Panc1 (cell line): ENCODE measurements at regions not wholly inside any gene's neighbourhood (a gene's known extent, or its start where the extent isn't known, plus 50 kb on each side); places are given as distances from the start of the nearest gene placed in this dataset.

Experiments
- ATAC-seq: fragments of 200-7000 bp; cut with Tn5 transposase; 2 replicates; pipeline ENCODE4 v1.9.1; 2020; ENCODE audit warnings: mild to moderate bottlenecking, moderate library complexity
- BruUV-seq: library from RNA; stranded (reverse); fragments of 400-500 nt; replicated peaks from 2 replicates; lab custom pipeline; 2021; lab: Mats Ljungman, UMichigan
- CTCF ChIA-PET: fragments of 300-600 bp; sonication (Branson Sonifier 250); formaldehyde crosslinking; loops from one replicate; lab custom pipeline; 2022; ENCODE audit warnings: antibody characterized with exemption; lab: Charles Lee
- POLR2A ChIA-PET: fragments of 300-600 bp; sonication (Branson Sonifier 250); formaldehyde crosslinking; loops from one replicate; lab custom pipeline; 2022; ENCODE audit warnings: antibody characterized with exemption; lab: Charles Lee
- DNase-seq: peaks from one replicate; pipeline ENCODE4 v3.0.0-alpha.2; 2010; ENCODE audit warnings: low read depth, low spot score
- H3K27ac ChIP-seq: 2 replicates; pipeline ENCODE4 v1.5.1; 2011; ENCODE audit warnings: mild to moderate bottlenecking, low read length, inconsistent platforms
- H3K27me3 ChIP-seq: fragments of 200-500 bp; sonication (Bioruptor generic); 2 replicates; pipeline ENCODE4 v1.6.0; 2014; ENCODE audit warnings: low read length, inconsistent platforms; ENCODE audit not compliant: control insufficient read depth, insufficient read depth
- H3K36me3 ChIP-seq: fragments of 200-500 bp; sonication (Bioruptor generic); 2 replicates; pipeline ENCODE4 v1.5.1; 2014; ENCODE audit warnings: inconsistent platforms, mild to moderate bottlenecking, low read length, moderate library complexity; ENCODE audit not compliant: control insufficient read depth, insufficient read depth
- H3K4me1 ChIP-seq: 2 replicates; pipeline ENCODE4 v1.5.1; 2011; ENCODE audit warnings: inconsistent platforms, mild to moderate bottlenecking, low read length, moderate library complexity; ENCODE audit not compliant: control insufficient read depth, insufficient read depth
- H3K4me3 ChIP-seq, 2 experiments: 2 replicates each; pipeline ENCODE4 v1.5.1; 2011 to 2012; ENCODE audit warnings: low read depth in 2 of 2, low read length in 2 of 2, mild to moderate bottlenecking in 2 of 2, inconsistent platforms in 1 of 2, moderate library complexity in 1 of 2
- H3K9me3 ChIP-seq: fragments of 200-500 bp; sonication (Bioruptor generic); 2 replicates; pipeline ENCODE4 v1.5.1; 2014; ENCODE audit warnings: low read depth, mild to moderate bottlenecking, inconsistent platforms, low read length, moderate library complexity; ENCODE audit not compliant: control insufficient read depth, insufficient read depth
- CTCF ChIP-seq: fragments of 450-650 bp; IDR thresholded peaks from 2 replicates; pipeline ENCODE4 v1.5.1; 2017; ENCODE audit warnings: mild to moderate bottlenecking
- POLR2AphosphoS5 ChIP-seq: IDR thresholded peaks from 2 replicates; pipeline ENCODE4 v1.6.1; 2012; ENCODE audit warnings: mild to moderate bottlenecking, low read depth, low read length, moderate library complexity
- REST ChIP-seq, 2 experiments: IDR thresholded peaks; 2 replicates each; pipeline ENCODE4 v1.6.1; 2011 to 2012; ENCODE audit warnings: low read depth in 2 of 2, control low read depth in 1 of 2, low read length in 1 of 2, mild to moderate bottlenecking in 1 of 2, moderate library complexity in 1 of 2; ENCODE audit not compliant: insufficient read depth in 1 of 2
- SIN3A ChIP-seq: IDR thresholded peaks from 2 replicates; pipeline ENCODE4 v1.6.1; 2012; ENCODE audit warnings: low read depth, mild to moderate bottlenecking, low read length, moderate library complexity, borderline replicate concordance; ENCODE audit not compliant: insufficient read depth
- TCF7L2 ChIP-seq: IDR thresholded peaks from 2 replicates; pipeline ENCODE4 v1.6.1; 2011; ENCODE audit warnings: mild to moderate bottlenecking, low read depth, low read length, inconsistent platforms
- in situ Hi-C: cut with HindIII; loops from 2 replicates; pipeline ENCODE4 v1.10.0; 2016; ENCODE audit warnings: low sequenced_read_pairs, low pct_unique_long_range_greater_than_20kb
- intact Hi-C: fragments of 100-400 bp; cut with micrococcal nuclease; formaldehyde crosslinking; loops from one replicate; pipeline ENCODE4 v1.10.0; 2022; ENCODE audit not compliant: unreplicated experiment

DNA sequence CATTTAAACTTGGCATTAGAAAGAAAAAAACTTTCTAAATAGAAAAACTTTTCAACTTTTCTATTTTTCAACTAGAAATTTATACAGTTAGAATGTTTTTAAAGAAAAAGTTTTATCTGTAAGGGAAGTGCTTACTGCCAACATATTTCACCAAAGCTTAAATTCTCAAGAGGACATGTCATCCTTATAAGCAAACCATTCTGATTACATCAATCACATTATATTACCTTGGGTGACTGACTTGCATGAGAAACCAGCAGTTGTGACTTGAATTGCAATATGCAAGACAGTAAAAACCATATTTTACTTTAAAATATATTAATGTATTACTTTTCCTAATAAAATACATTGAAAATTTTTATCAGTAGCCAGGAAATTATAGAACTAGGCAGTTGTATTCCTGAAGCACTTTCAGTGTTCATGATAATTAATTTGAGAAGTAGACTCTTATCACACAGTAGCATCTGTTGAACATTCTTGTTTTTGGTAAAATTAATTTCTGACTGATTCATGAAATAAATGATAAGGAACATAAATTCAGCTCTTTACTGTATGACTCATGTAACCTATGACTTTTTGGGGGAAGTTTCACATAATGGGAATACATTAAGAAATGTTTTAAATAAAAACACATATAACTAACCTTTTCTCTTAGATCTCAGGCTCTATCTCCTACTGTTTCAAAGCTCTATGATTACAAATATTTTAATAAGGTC lies 345.0 kb upstream of the CCDC179 start:
- Histone ChIP-seq H3K4me1 (no peaks in the 10 kb centered on the region), H3K27ac (no peak overlapping the region), H3K4me3 (no peak overlapping the region), H3K36me3 (no peaks in the 10 kb centered on the region), H3K9me3 (no peaks in the 10 kb centered on the region), H3K27me3 (no peaks in the 10 kb centered on the region)
- TF ChIP-seq REST (IDR thresholded peaks at IDR 0.05; ENCODE audit: insufficient read depth in 1 of 2, low read depth in 2 of 2, low read length in 1 of 2) (no peak), TCF7L2 (no peak), CTCF (no peak), SIN3A (no peak), POLR2AphosphoS5 (no peak)
- DNase-seq = no peak
- CTCF ChIA-PET = no interaction called here
- no peak for ATAC-seq
- intact Hi-C loops = no loop called here
- no TSS peak for BruUV-seq
- in situ Hi-C loops = no loop called here
- POLR2A ChIA-PET = no interaction called here

GRCh38 chr11:23206741-23207336 lies 346.6 kb upstream of the CCDC179 start:
- H3K36me3 ChIP-seq = no peaks in the 10 kb centered on the region
- DNase-seq (no peak), ATAC-seq (no peak)
- BruUV-seq = no TSS peak
- POLR2A ChIA-PET = no interaction called here
- no peaks in the 10 kb centered on the region for H3K9me3 ChIP-seq
- no peak overlapping the region for H3K4me3 ChIP-seq
- H3K27ac ChIP-seq = no peak overlapping the region
- no peaks in the 10 kb centered on the region for H3K27me3 ChIP-seq
- CTCF ChIA-PET = no interaction called here
- no peaks in the 10 kb centered on the region for H3K4me1 ChIP-seq
- in situ Hi-C loops (no loop called here), intact Hi-C loops (no loop called here)
- TF ChIP-seq REST (IDR thresholded peaks at IDR 0.05; ENCODE audit: insufficient read depth in 1 of 2, low read depth in 2 of 2, low read length in 1 of 2) (no peak), CTCF (no peak), TCF7L2 (no peak), POLR2AphosphoS5 (no peak)
